Fibroblast of lung (primary cell): ENCODE measurements at regions not wholly inside any gene's neighbourhood (a gene's known extent, or its start where the extent isn't known, plus 50 kb on each side); places are given as distances from the start of the nearest gene placed in this dataset.

Source experiments
- DNase-seq, 2 donors: peaks; one replicate each; pipeline versions ENCODE4 v3.0.0 to v3.0.0-alpha.2; 2010; ENCODE audit warnings: low read depth in 2 of 2
- H2AFZ ChIP-seq: 2 replicates; pipeline ENCODE4 v1.5.1; 2012; ENCODE audit warnings: low read length, control low read depth, inconsistent platforms
- H3K27ac ChIP-seq: 2 replicates; pipeline ENCODE4 v1.5.1; 2011; ENCODE audit warnings: low read length, control low read depth; ENCODE audit not compliant: insufficient read depth
- H3K27me3 ChIP-seq: 2 replicates; pipeline ENCODE4 v1.5.1; 2011; ENCODE audit warnings: mild to moderate bottlenecking, low read length; ENCODE audit not compliant: control insufficient read depth, insufficient read depth
- H3K36me3 ChIP-seq: 2 replicates; pipeline ENCODE4 v1.5.1; 2011; ENCODE audit warnings: low read length; ENCODE audit not compliant: control insufficient read depth, insufficient read depth
- H3K4me1 ChIP-seq: 2 replicates; pipeline ENCODE4 v1.5.1; 2011; ENCODE audit warnings: low read length; ENCODE audit not compliant: control insufficient read depth, insufficient read depth; ENCODE audit errors: extremely low read depth
- H3K4me2 ChIP-seq: 2 replicates; pipeline ENCODE4 v1.5.1; 2011; ENCODE audit warnings: low read length, control low read depth; ENCODE audit not compliant: insufficient read depth; ENCODE audit errors: extremely low read depth
- H3K4me3 ChIP-seq, 4 experiments: fragments of 200-600 bp in 1 of 4; sonication (generic) in 1 of 4; replicated peaks in 1 of 4; 2 replicates each; pipeline ENCODE4 v1.5.1; 2011 to 2016; ENCODE audit warnings: low read length in 4 of 4, low read depth in 3 of 4, mild to moderate bottlenecking in 3 of 4, control low read depth in 2 of 4, inconsistent platforms in 1 of 4, mixed read lengths in 1 of 4; ENCODE audit not compliant: insufficient read depth in 1 of 4; ENCODE audit errors: control extremely low read depth in 1 of 4
- H3K79me2 ChIP-seq: 2 replicates; pipeline ENCODE4 v1.5.1; 2012; ENCODE audit warnings: mild to moderate bottlenecking, low read length, inconsistent platforms; ENCODE audit not compliant: control insufficient read depth, insufficient read depth
- H3K9ac ChIP-seq: 2 replicates; pipeline ENCODE4 v1.5.1; 2011; ENCODE audit warnings: mild to moderate bottlenecking, low read length, control low read depth; ENCODE audit not compliant: insufficient read depth
- H3K9me3 ChIP-seq: 2 replicates; pipeline ENCODE4 v1.5.1; 2012; ENCODE audit warnings: low read depth, low read length; ENCODE audit not compliant: control insufficient read depth, insufficient read depth
- H4K20me1 ChIP-seq: 2 replicates; pipeline ENCODE4 v1.5.1; 2011; ENCODE audit warnings: low read length; ENCODE audit not compliant: control insufficient read depth, insufficient read depth; ENCODE audit errors: extremely low read depth
- CTCF ChIP-seq, 2 donors: IDR thresholded peaks in 1 of 2; conservative IDR thresholded peaks in 1 of 2; 1 replicate in 1 of 2; 2 replicates in 1 of 2; pipeline ENCODE4 v1.5.1; 2011 to 2012; ENCODE audit warnings: low read length in 2 of 2, control low read depth in 1 of 2, inconsistent platforms in 1 of 2, low read depth in 1 of 2, mild to moderate bottlenecking in 1 of 2
- EZH2 ChIP-seq: IDR thresholded peaks from 2 replicates; pipeline ENCODE4 v1.5.1; 2012; ENCODE audit warnings: low read length, control low read depth, mild to moderate bottlenecking; ENCODE audit errors: missing control alignments

- Histone ChIP-seq H3K4me3 (no peak overlapping the region), H3K4me1 (no peaks in the 10 kb centered on the region), H3K9me3 (no peaks in the 10 kb centered on the region), H3K27ac (no peak overlapping the region), H3K9ac (no peak overlapping the region), H3K36me3 (no peaks in the 10 kb centered on the region), H2AFZ (no peak overlapping the region), H3K4me2 (no peak overlapping the region), H4K20me1 (no peaks in the 10 kb centered on the region), H3K79me2 (no peaks in the 10 kb centered on the region), H3K27me3 (no peaks in the 10 kb centered on the region)
- TF ChIP-seq EZH2 (no peak), CTCF (conservative IDR thresholded peaks at IDR 0.05 in 1 of 2, IDR thresholded peaks at IDR 0.05 in 1 of 2; ENCODE audit: low read depth in 1 of 2, low read length in 2 of 2) (no peak)
- DNase-seq, result no peak
These were observed 199.1 kb downstream of the TMEM114 start for GRCh38 chr16:8391257-8391656.

GRCh38 chr16:8388684-8389083 lies 201.6 kb downstream of the TMEM114 start:
- TF ChIP-seq EZH2 (no peak), CTCF (conservative IDR thresholded peaks at IDR 0.05 in 1 of 2, IDR thresholded peaks at IDR 0.05 in 1 of 2; ENCODE audit: low read depth in 1 of 2, low read length in 2 of 2) (no peak)
- H2AFZ ChIP-seq, result no peak overlapping the region

DNA sequence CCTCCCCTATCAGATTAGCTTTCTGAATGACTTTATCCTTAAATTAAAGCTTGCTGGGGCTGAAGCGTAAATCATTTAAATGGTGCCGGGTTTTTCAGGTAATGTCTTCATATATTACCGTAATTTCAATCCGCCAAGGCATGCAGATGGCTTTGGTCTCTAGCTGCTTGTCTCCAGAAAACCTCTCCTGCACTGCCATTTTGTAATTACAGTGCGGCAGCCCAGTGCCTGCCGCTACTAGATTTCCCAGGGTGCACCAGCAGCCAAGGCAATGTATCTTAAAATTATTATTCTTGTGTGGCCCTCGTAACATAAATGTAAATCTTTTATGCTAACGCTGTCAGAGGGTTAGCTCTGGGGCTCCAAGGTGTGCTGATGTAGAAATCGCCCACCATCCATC lies 208.5 kb downstream of the TMEM114 start:
- H3K4me2 ChIP-seq, result no peak overlapping the region
- H3K9me3 ChIP-seq, result no peaks in the 10 kb centered on the region
- TF ChIP-seq CTCF (conservative IDR thresholded peaks at IDR 0.05 in 1 of 2, IDR thresholded peaks at IDR 0.05 in 1 of 2; ENCODE audit: low read depth in 1 of 2, low read length in 2 of 2), result no peak
- H2AFZ ChIP-seq, result no peak overlapping the region
- H3K79me2 ChIP-seq, result no peaks in the 10 kb centered on the region
- H3K36me3 ChIP-seq, result no peaks in the 10 kb centered on the region
- no peak overlapping the region for H3K4me3 ChIP-seq
- H3K4me1 ChIP-seq, result no peaks in the 10 kb centered on the region
- H3K27ac ChIP-seq, result no peak overlapping the region
- H3K27me3 ChIP-seq, result no peaks in the 10 kb centered on the region
- DNase-seq, result no peak
- H4K20me1 ChIP-seq, result no peaks in the 10 kb centered on the region
- no peak overlapping the region for H3K9ac ChIP-seq

More at GRCh38 chr16:8388684-8389083, 201.6 kb downstream of the TMEM114 start:
- Histone ChIP-seq H3K79me2 (no peaks in the 10 kb centered on the region), H3K27ac (no peak overlapping the region), H3K4me2 (no peak overlapping the region), H3K4me3 (no peak overlapping the region), H4K20me1 (no peaks in the 10 kb centered on the region), H3K9me3 (no peaks in the 10 kb centered on the region), H3K4me1 (no peaks in the 10 kb centered on the region), H3K36me3 (no peaks in the 10 kb centered on the region), H3K9ac (no peak overlapping the region), H3K27me3 (no peaks in the 10 kb centered on the region)
- no peak for DNase-seq
